Omental fat pad (tissue), 3 donors: ENCODE measurements at regions not wholly inside any gene's neighbourhood (a gene's known extent, or its start where the extent isn't known, plus 50 kb on each side); places are given as distances from the start of the nearest gene placed in this dataset.

Experiments
- ATAC-seq: fragments of 150-250 bp; one replicate; pipeline ENCODE4 v1.9.1; 2016; ENCODE audit warnings: mild to moderate bottlenecking, moderate library complexity; ENCODE audit not compliant: low FRiP score
- DNase-seq: peaks from one replicate; pipeline ENCODE4 v3.0.0-alpha.2; 2019; ENCODE audit warnings: low spot score
- TF ChIP-seq, protein P1 (sequence below), 3 donors: fragments of 450-650 bp; IDR thresholded peaks; one replicate each; pipeline ENCODE4 v1.5.1; 2016 to 2017; ENCODE audit warnings: antibody characterized with exemption in 3 of 3, mild to moderate bottlenecking in 3 of 3, moderate library complexity in 2 of 3

GRCh38 chr7:46440186-46440585, 519.1 kb upstream of the IGFBP3 start:
- TF ChIP-seq, protein P1, sequence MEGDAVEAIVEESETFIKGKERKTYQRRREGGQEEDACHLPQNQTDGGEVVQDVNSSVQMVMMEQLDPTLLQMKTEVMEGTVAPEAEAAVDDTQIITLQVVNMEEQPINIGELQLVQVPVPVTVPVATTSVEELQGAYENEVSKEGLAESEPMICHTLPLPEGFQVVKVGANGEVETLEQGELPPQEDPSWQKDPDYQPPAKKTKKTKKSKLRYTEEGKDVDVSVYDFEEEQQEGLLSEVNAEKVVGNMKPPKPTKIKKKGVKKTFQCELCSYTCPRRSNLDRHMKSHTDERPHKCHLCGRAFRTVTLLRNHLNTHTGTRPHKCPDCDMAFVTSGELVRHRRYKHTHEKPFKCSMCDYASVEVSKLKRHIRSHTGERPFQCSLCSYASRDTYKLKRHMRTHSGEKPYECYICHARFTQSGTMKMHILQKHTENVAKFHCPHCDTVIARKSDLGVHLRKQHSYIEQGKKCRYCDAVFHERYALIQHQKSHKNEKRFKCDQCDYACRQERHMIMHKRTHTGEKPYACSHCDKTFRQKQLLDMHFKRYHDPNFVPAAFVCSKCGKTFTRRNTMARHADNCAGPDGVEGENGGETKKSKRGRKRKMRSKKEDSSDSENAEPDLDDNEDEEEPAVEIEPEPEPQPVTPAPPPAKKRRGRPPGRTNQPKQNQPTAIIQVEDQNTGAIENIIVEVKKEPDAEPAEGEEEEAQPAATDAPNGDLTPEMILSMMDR (IDR thresholded peaks at IDR 0.05): no peak
- no peak for DNase-seq
- ATAC-seq: no peak

DNA sequence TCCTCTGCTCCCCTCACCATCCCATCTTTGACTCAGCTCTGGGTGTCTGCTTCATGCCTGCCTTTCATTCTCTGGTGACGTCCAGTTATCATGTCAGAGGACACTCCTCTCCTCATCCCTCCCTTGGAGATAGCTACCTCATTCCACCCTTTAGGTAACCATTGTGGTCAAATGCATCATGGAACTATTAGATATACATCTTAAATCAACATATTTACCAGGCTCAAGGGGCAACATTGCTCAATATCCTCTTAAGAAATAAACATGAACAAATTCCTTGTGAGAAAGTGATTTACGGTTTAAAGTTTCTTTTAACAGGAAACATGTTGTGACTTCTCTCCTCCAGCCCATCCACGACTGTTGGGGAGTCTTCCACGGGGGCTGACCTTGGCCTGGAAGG, 511.6 kb upstream of the IGFBP3 start:
- no peak for ATAC-seq
- DNase-seq: no peak
- TF ChIP-seq, protein P1 (IDR thresholded peaks at IDR 0.05): no peak

GRCh38 chr7:46428295-46428694, 507.2 kb upstream of the IGFBP3 start:
- DNase-seq (no peak), ATAC-seq (no peak)
- TF ChIP-seq, protein P1 (IDR thresholded peaks at IDR 0.05): no peak

GRCh38 chr7:46424934-46425333, 503.9 kb upstream of the IGFBP3 start:
- TF ChIP-seq, protein P1 (IDR thresholded peaks at IDR 0.05): no peak
- DNase-seq (no peak), ATAC-seq (no peak)

GRCh38 chr7:46421441-46422230, 500.6 kb upstream of the IGFBP3 start:
- TF ChIP-seq, protein P1 (IDR thresholded peaks at IDR 0.05): no peak
- ATAC-seq: no peak

DNA sequence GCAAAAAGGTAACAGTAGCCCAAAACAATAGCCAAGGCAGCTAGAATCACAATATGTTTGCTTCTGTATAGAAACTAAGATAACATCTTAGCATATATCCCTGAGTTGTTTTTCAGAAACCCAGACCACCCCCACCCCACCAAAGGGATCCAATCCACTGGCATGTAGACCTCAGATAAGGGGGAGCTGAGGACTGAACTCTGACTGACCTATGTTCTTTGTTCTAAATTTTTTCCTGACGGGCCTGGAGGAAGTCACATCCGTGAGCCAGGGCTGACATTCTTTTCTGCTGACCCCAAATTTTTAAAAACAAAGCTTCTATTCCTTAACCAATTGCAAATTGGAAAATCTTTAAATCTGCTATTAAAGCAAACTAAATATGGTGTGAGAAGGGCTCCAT, 493.9 kb upstream of the IGFBP3 start:
- DNase-seq (no peak), ATAC-seq (no peak)
- TF ChIP-seq, protein P1 (IDR thresholded peaks at IDR 0.05): no peak

More at GRCh38 chr7:46421441-46422230, 500.6 kb upstream of the IGFBP3 start:
- DNase-seq: no peak

DNA sequence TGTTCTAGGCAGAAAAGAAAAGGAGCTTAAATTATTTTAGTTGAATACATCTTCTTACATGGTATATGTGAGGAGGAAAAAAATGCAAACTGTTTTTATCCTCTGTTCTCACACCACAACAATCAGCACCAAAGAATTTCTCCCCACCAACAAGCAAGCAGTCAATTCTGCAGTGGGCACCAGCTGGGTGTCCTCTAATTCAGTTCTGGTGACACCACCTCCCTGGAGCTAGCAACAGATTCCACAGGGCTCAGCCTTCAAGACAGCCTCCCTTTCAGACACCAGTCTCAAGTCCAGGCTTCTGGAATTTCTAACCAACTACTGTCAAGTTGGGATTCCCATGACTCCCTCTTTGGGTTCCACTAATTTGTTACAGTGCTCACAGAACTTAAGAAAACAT, 490.2 kb upstream of the IGFBP3 start:
- TF ChIP-seq, protein P1 (IDR thresholded peaks at IDR 0.05): no peak
- no peak for ATAC-seq
- DNase-seq: no peak
